ENCODE measurements at regions not wholly inside any gene's neighbourhood (a gene's known extent, or its start where the extent isn't known, plus 50 kb on each side); places are given as distances from the start of the nearest gene placed in this dataset.

DNA sequence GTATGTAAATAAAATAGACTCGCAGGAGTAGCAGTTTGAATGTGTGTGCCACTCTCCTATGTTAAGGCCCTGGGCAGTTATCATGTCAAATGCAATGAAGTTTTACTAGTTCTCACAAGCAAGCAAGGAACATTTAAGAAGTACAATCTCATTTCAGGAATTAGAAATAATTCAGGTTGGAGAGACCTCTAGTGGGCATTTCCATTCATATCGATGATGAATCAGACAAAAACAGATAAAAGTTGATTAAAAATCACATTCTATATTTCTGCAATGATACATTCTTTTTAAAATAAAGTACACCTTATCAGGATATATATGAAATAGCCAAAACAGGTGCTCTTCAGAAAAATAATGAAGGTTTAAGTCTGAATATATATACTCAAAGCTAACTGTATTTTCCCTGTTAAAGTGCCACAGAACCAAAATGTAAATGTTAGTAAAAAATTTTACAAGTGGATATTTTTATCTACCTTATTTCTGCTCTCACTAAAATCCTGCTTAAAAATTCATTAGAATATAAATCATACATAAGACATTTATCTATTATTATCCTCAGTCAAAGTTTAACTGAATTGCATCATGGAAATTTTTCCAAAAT lies 492.4 kb upstream of the FRG2C start:
- Histone ChIP-seq H3K79me2 (ENCODE audit: insufficient read depth, low read depth) (no peaks in the 10 kb centered on the region), H3K27ac (no peak overlapping the region), H3K4me2 (no peak overlapping the region), H3K4me3 (IDR thresholded peaks at IDR 0.05; ENCODE audit: insufficient read depth, low read depth, low read length) (no peak overlapping the region), H3K4me1 (ENCODE audit: low read depth, poor library complexity, severe bottlenecking) (no peaks in the 10 kb centered on the region), H4K20me1 (ENCODE audit: insufficient read depth) (no peaks in the 10 kb centered on the region), H3K9ac (no peak overlapping the region), H3K36me3 (ENCODE audit: insufficient read depth) (no peaks in the 10 kb centered on the region), H2AFZ (ENCODE audit: low read depth) (no peak overlapping the region), H3K27me3 (ENCODE audit: insufficient read depth, low read depth) (no peaks in the 10 kb centered on the region)
- TF ChIP-seq, protein P1, sequence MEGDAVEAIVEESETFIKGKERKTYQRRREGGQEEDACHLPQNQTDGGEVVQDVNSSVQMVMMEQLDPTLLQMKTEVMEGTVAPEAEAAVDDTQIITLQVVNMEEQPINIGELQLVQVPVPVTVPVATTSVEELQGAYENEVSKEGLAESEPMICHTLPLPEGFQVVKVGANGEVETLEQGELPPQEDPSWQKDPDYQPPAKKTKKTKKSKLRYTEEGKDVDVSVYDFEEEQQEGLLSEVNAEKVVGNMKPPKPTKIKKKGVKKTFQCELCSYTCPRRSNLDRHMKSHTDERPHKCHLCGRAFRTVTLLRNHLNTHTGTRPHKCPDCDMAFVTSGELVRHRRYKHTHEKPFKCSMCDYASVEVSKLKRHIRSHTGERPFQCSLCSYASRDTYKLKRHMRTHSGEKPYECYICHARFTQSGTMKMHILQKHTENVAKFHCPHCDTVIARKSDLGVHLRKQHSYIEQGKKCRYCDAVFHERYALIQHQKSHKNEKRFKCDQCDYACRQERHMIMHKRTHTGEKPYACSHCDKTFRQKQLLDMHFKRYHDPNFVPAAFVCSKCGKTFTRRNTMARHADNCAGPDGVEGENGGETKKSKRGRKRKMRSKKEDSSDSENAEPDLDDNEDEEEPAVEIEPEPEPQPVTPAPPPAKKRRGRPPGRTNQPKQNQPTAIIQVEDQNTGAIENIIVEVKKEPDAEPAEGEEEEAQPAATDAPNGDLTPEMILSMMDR (conservative IDR thresholded peaks at IDR 0.05; ENCODE audit: low read depth, low read length): peak; percentile 57

DNA sequence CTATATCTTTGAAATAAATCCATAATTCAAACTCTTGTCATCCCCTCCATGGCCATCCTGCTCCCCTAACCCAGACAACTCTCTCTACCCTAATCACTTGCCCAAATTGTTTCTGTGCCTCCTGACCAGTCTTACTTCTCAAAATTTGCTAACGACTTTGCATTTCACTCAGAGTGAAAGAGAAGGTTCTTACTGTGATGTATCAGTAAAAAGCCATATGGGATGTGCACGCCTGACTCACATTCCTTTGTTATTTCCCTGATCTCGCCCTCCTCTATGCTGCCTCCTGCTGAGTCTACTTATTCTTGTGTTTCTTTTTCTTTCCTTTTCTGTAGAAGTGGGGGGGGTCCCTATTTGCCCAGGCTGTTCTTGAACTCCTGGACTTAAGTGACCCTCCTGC lies 487.2 kb upstream of the FRG2C start:
- TF ChIP-seq, protein P1 (conservative IDR thresholded peaks at IDR 0.05; ENCODE audit: low read depth, low read length): no peak
- Histone ChIP-seq H3K4me3 (IDR thresholded peaks at IDR 0.05; ENCODE audit: insufficient read depth, low read depth, low read length) (no peak overlapping the region), H3K27me3 (ENCODE audit: insufficient read depth, low read depth) (no peaks in the 10 kb centered on the region), H3K27ac (no peak overlapping the region), H3K4me1 (ENCODE audit: low read depth, poor library complexity, severe bottlenecking) (no peaks in the 10 kb centered on the region), H4K20me1 (ENCODE audit: insufficient read depth) (no peaks in the 10 kb centered on the region), H3K36me3 (ENCODE audit: insufficient read depth) (no peaks in the 10 kb centered on the region), H2AFZ (ENCODE audit: low read depth) (no peak overlapping the region), H3K79me2 (ENCODE audit: insufficient read depth, low read depth) (no peaks in the 10 kb centered on the region), H3K4me2 (no peak overlapping the region), H3K9ac (no peak overlapping the region)

GRCh38 chr3:75180235-75180944 lies 483.7 kb upstream of the FRG2C start:
- no peak overlapping the region for H3K4me3 ChIP-seq (IDR thresholded peaks at IDR 0.05; ENCODE audit: insufficient read depth, low read depth, low read length)
- H2AFZ ChIP-seq (ENCODE audit: low read depth): no peak overlapping the region
- no peaks in the 10 kb centered on the region for H3K36me3 ChIP-seq (ENCODE audit: insufficient read depth)
- no peaks in the 10 kb centered on the region for H3K79me2 ChIP-seq (ENCODE audit: insufficient read depth, low read depth)
- no peak overlapping the region for H3K4me2 ChIP-seq
- no peaks in the 10 kb centered on the region for H3K27me3 ChIP-seq (ENCODE audit: insufficient read depth, low read depth)
- no peaks in the 10 kb centered on the region for H3K4me1 ChIP-seq (ENCODE audit: low read depth, poor library complexity, severe bottlenecking)
- no peak overlapping the region for H3K9ac ChIP-seq
- no peak overlapping the region for H3K27ac ChIP-seq
- no peaks in the 10 kb centered on the region for H4K20me1 ChIP-seq (ENCODE audit: insufficient read depth)
- TF ChIP-seq, protein P1 (conservative IDR thresholded peaks at IDR 0.05; ENCODE audit: low read depth, low read length): no peak

- H3K36me3 ChIP-seq (ENCODE audit: insufficient read depth): no peaks in the 10 kb centered on the region
- H3K9ac ChIP-seq: no peak overlapping the region
- no peaks in the 10 kb centered on the region for H3K4me1 ChIP-seq (ENCODE audit: low read depth, poor library complexity, severe bottlenecking)
- no peaks in the 10 kb centered on the region for H3K79me2 ChIP-seq (ENCODE audit: insufficient read depth, low read depth)
- H3K4me3 ChIP-seq (IDR thresholded peaks at IDR 0.05; ENCODE audit: insufficient read depth, low read depth, low read length): no peak overlapping the region
- no peak overlapping the region for H3K4me2 ChIP-seq
- TF ChIP-seq, protein P1 (conservative IDR thresholded peaks at IDR 0.05; ENCODE audit: low read depth, low read length): no peak
- H2AFZ ChIP-seq (ENCODE audit: low read depth): no peak overlapping the region
- H3K27me3 ChIP-seq (ENCODE audit: insufficient read depth, low read depth): no peaks in the 10 kb centered on the region
- no peaks in the 10 kb centered on the region for H4K20me1 ChIP-seq (ENCODE audit: insufficient read depth)
- H3K27ac ChIP-seq: no peak overlapping the region
Measured at GRCh38 chr3:75180945-75181298, 483.2 kb upstream of the FRG2C start.
